NCI-H526 (cell line): ENCODE measurements at regions not wholly inside any gene's neighbourhood (a gene's known extent, or its start where the extent isn't known, plus 50 kb on each side); places are given as distances from the start of the nearest gene placed in this dataset.

Source experiments
- DNase-seq, 2 experiments: peaks; one replicate each; lab custom pipeline; 2025; lab: John Stamatoyannopoulos, UW

- no peak for DNase-seq
Observed at GRCh38 chr13:52975969-52976368, 52.6 kb upstream of the OLFM4 start.

DNA sequence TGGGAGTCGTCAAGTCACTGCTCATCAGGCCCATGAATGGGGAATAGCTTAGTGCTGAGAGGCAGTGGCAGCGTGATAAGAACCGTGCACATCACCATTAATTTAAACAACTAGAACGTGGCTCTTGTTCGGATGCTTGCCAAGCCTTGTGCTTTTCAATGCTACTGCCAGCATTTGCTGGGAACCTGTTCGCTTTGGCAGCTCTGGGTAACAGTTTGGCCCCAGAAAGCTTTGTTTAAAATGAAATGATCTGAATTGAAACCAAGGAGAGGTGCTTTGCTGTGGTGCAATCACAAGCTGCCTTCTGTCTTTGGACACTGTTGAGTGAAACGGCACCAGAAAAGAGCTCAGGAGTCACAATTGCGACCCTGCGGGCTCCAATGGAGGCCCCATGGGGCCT is 53.5 kb upstream of the OLFM4 start:
- no peak for DNase-seq

DNA sequence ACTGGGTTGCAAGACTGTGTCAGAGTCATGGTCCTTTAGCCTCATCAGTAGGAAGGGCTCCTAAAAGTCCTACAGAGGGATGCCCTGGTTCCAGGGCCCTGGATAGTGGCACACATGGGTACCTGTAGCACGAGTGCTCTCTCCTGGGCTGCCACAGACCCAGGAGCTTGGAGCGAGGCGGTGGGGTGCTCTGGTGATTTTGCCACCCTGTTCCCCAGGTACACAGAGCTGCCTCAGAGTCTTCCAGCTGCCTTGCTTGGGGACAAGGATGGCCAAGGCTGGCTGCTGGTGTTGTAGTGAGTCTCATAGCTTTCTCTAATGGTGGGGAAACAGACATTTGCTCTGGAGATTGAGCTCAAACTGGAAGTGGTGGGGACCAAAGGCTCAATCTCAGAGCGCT is 53.9 kb upstream of the OLFM4 start:
- no peak for DNase-seq

DNA sequence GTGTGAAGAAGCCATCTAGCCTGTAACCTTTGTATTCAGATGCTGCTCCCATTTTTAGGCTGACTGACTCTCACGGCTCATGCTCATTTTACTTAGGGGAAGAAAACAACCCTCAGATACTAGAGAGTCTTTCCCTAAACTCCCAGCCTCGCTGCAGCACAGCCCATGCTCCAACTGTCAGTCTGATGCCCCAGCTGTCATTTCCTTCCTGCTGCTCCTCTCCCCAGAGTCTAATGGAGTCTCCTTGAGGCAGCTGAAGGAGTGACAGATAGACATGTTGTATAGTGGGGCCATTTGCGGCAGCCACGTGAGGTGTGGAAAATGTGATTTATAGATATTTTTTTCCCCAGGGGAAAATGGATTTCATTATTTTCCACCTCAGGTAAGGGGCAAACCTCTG is 59.2 kb upstream of the OLFM4 start:
- peak; percentile 30 to 56 for DNase-seq

GRCh38 chr13:52968074-52968700 is 60.4 kb upstream of the OLFM4 start:
- DNase-seq = peak; percentile 85 to 97

DNA sequence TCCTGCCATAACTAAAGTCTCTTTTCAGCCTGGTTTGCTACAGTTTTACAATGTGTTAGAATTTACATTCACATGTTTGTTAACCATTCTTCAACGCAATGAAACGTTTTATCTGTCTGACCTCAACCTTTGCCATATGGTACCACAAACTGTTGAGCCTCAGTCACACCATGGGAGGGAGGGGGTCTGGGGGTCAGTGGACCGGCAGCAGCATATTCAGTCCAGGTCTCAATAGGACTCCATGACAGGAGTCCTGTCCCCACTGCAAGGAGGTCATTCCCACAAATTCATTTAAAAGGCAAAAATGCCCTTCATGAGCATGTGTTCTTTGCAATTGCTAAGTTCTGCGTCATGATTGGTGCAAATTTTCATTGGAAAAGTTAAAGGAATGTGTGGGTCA is 66.6 kb upstream of the OLFM4 start:
- no peak for DNase-seq

GRCh38 chr13:52961256-52961910 is 67.2 kb upstream of the OLFM4 start:
- no peak for DNase-seq

GRCh38 chr13:52955472-52955874 is 73.1 kb upstream of the OLFM4 start:
- no peak for DNase-seq

DNA sequence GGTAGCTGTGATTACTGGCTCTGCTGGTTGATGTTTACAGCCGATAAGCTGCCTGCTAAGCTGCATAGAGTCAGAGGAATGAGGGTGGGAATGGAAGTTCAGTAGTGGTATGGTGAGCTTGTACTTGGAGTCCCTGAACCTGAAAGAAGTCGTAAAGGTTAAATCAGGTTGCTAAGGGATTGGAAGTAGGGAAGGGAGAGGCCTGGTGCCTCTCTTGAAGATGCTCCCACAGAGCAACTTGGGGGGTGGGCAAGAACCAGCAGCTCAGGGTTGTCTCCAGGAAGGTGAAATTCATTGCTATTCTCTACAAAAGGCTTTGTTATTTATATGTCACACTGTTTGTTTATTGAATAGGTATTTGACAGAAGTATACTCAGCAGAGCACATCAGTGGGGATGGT is 73.8 kb upstream of the OLFM4 start:
- DNase-seq = no peak

DNA sequence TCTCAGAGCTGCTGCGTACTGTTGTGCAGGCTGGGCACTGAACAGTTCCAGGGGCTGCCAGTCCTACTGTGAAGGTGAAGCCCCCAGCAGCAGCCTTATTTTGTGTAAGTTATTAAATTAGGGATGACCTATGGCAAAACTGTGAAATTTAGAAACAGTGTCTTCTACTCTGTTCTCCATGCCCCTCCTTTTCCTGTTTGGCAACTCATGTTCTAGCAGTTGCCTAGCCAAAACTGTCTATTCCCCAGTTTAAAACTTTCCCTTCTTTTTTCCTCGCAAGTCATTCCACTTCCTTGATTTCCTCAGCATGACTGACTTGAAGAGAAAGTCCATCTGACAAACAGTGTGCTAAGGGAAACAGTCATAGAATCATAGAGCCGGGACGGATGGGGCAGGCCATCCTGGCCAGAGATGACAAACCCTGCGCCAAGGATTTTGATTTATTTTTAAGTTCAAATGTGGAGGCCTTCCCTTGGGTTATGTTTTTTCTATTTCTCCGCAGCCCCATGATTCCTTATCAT is 78.1 kb upstream of the OLFM4 start:
- no peak for DNase-seq

- DNase-seq = no peak
Observed at GRCh38 chr13:52949742-52950141, 78.9 kb upstream of the OLFM4 start.

- DNase-seq = no peak
Observed at GRCh38 chr13:52949044-52949443, 79.6 kb upstream of the OLFM4 start.

- no peak for DNase-seq
Observed at GRCh38 chr13:52947921-52948373, 80.7 kb upstream of the OLFM4 start.

DNA sequence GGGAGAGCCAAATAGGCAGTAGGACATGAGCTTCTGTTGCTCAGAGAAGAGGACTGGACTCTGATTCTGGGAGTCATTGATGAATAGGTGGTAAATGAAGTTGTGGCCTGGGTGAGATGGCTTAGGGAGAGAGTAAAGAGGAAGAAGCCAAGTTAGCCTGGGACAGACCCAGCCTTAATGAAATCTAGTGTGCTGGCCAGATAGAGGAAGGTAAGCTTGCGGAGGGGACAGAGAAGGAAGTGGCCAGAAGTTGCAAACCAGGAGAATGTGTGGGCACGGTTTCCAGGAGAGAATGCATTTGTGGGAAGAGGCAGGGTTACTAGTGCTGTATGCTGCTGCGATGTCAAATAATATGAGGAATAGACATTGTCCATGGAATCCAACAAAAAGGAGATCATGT is 83.3 kb upstream of the OLFM4 start:
- no peak for DNase-seq

- DNase-seq = no peak
Observed at GRCh38 chr13:52944697-52945096, 83.9 kb upstream of the OLFM4 start.

- no peak for DNase-seq
Observed at GRCh38 chr13:52938065-52938464, 89.6 kb upstream of the PCDH8 start.

DNA sequence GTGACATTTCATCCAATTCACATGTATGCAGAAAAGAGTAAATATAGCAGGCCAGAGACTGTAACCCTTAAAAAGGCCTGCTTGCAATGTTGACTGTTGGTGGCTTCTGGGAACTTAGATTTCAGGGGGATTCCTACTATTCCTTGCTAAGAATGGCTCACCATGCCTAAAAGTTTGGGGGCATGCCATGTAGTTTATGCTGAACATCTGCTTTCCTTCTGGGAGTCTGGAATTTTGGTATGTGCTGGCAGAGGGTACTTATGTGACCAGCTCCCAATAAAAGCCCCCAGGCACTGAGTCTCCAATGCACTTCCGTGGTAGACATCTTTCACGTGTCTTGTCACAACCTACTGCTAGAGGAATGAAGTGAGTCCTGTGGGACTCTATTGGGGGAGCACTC is 88.4 kb upstream of the PCDH8 start:
- no peak for DNase-seq

GRCh38 chr13:52934258-52934657 is 85.8 kb upstream of the PCDH8 start:
- no peak for DNase-seq

- DNase-seq = no peak
Observed at GRCh38 chr13:52933547-52934210, 85.2 kb upstream of the PCDH8 start.

DNA sequence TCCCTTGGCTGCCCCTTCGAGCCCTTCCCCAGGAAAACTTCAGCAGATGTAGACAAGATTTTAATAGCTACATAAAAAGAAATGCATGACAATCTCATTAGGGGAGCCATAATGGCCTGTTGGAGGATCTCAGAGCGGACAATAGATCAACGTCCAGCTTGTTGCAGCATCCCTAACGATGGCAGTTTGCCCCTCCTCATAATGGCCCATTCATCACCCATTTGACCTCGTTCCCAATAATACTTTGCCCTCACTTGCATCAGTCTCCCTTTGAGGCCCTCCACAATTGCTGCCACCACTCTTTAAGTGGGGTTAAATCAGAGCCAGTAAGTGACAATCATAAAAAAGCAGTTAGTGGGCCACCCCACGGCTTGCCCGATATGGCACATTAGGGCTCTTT is 84.7 kb upstream of the PCDH8 start:
- DNase-seq = no peak

DNA sequence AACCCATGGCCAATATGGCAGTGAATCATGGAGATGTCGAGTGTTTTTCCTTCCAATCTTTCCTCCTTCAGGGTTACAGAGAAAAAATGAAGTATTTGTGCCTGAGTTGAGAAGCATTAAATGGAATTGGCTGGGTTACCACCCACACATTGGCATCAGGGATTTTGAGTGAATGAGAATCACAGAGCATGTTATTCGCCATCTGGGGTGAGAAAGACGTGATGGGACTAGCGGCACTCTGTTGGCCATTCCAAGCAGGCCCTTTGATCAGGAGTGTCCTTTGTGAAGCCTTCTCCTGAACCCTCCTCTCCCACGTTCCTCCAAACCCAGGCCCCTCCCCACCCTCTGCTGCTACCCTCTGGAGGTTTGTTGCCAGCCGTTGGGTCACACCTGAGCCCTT is 84.2 kb upstream of the PCDH8 start:
- no peak for DNase-seq

- DNase-seq = peak in 1 of 2 experiments; percentile 58
Observed at GRCh38 chr13:52931539-52932431, 83.3 kb upstream of the PCDH8 start.
